ENCODE measurements at regions not wholly inside any gene's neighbourhood (a gene's known extent, or its start where the extent isn't known, plus 50 kb on each side); places are given as distances from the start of the nearest gene placed in this dataset.
"Not testable (repeated sequence)": the region's sequence is repeated elsewhere in the genome, so short reads cannot be mapped to it uniquely, and the experiment has no call there.

GRCh38 chr14:85172290-85172689 lies 357.7 kb upstream of the FLRT2 start:
- Histone ChIP-seq H3K27me3 (ENCODE audit: control insufficient read depth, insufficient read depth, low read length) (no peaks in the 10 kb centered on the region), H3K36me3 (ENCODE audit: control insufficient read depth, insufficient read depth, low read length) (no peaks in the 10 kb centered on the region), H3K9me3 (ENCODE audit: control insufficient read depth, insufficient read depth, low read length) (no peaks in the 10 kb centered on the region), H3K4me1 (ENCODE audit: control insufficient read depth, insufficient read depth, low read length) (no peaks in the 10 kb centered on the region), H3K4me3 (ENCODE audit: low read depth, low read length) (no peak overlapping the region), H3K27ac (ENCODE audit: low read depth, low read length) (no peak overlapping the region)
- WGBS (ENCODE audit: insufficient coverage) = no CpG with 5 or more reads among the region's 2 CpGs
- DNase-seq (ENCODE audit: low read depth in 4 of 6, low spot score in 6 of 6) = no peak

- Histone ChIP-seq H3K27ac (ENCODE audit: low read depth, low read length) (no peak overlapping the region), H3K27me3 (ENCODE audit: control insufficient read depth, insufficient read depth, low read length) (no peaks in the 10 kb centered on the region), H3K9me3 (ENCODE audit: control insufficient read depth, insufficient read depth, low read length) (no peaks in the 10 kb centered on the region), H3K4me3 (ENCODE audit: low read depth, low read length) (no peak overlapping the region), H3K4me1 (ENCODE audit: control insufficient read depth, insufficient read depth, low read length) (no peaks in the 10 kb centered on the region), H3K36me3 (ENCODE audit: control insufficient read depth, insufficient read depth, low read length) (no peaks in the 10 kb centered on the region)
- DNase-seq (ENCODE audit: low read depth in 4 of 6, low spot score in 6 of 6) = peak in 1 of 6 donors; percentile 81
- WGBS (ENCODE audit: insufficient coverage) = no CpG with 5 or more reads among the region's 1 CpG
Observed at GRCh38 chr14:85172889-85173477, 357.0 kb upstream of the FLRT2 start.

- no peaks in the 10 kb centered on the region for H3K4me1 ChIP-seq (ENCODE audit: control insufficient read depth, insufficient read depth, low read length)
- no peak overlapping the region for H3K27ac ChIP-seq (ENCODE audit: low read depth, low read length)
- no CpG with 5 or more reads among the region's 1 CpG for WGBS (ENCODE audit: insufficient coverage)
- no peak overlapping the region for H3K4me3 ChIP-seq (ENCODE audit: low read depth, low read length)
- no peak for DNase-seq (ENCODE audit: low read depth in 4 of 6, low spot score in 6 of 6)
- no peaks in the 10 kb centered on the region for H3K36me3 ChIP-seq (ENCODE audit: control insufficient read depth, insufficient read depth, low read length)
- no peaks in the 10 kb centered on the region for H3K27me3 ChIP-seq (ENCODE audit: control insufficient read depth, insufficient read depth, low read length)
- no peaks in the 10 kb centered on the region for H3K9me3 ChIP-seq (ENCODE audit: control insufficient read depth, insufficient read depth, low read length)
Observed at GRCh38 chr14:85175556-85175955, 354.4 kb upstream of the FLRT2 start.

- 80% methylated on average over 1 of the region's 2 CpGs for WGBS (ENCODE audit: insufficient coverage)
- no peak for DNase-seq (ENCODE audit: low read depth in 4 of 6, low spot score in 6 of 6)
Observed at GRCh38 chr14:85178864-85179263, 351.1 kb upstream of the FLRT2 start.

GRCh38 chr14:85180876-85181275 lies 349.1 kb upstream of the FLRT2 start:
- no peak overlapping the region for H3K27ac ChIP-seq (ENCODE audit: low read depth, low read length)
- no peaks in the 10 kb centered on the region for H3K36me3 ChIP-seq (ENCODE audit: control insufficient read depth, insufficient read depth, low read length)
- H3K4me1 ChIP-seq (ENCODE audit: control insufficient read depth, insufficient read depth, low read length) = no peaks in the 10 kb centered on the region
- no peaks in the 10 kb centered on the region for H3K9me3 ChIP-seq (ENCODE audit: control insufficient read depth, insufficient read depth, low read length)
- 100% methylated on average over 1 of the region's 1 CpG for WGBS (ENCODE audit: insufficient coverage)
- no peak for DNase-seq (ENCODE audit: low read depth in 4 of 6, low spot score in 6 of 6)
- H3K4me3 ChIP-seq (ENCODE audit: low read depth, low read length) = no peak overlapping the region
- H3K27me3 ChIP-seq (ENCODE audit: control insufficient read depth, insufficient read depth, low read length) = no peaks in the 10 kb centered on the region

More at GRCh38 chr14:85178864-85179263, 351.1 kb upstream of the FLRT2 start:
- no peaks in the 10 kb centered on the region for H3K4me1 ChIP-seq (ENCODE audit: control insufficient read depth, insufficient read depth, low read length)
- H3K27me3 ChIP-seq (ENCODE audit: control insufficient read depth, insufficient read depth, low read length) = no peaks in the 10 kb centered on the region
- H3K9me3 ChIP-seq (ENCODE audit: control insufficient read depth, insufficient read depth, low read length) = no peaks in the 10 kb centered on the region
- no peak overlapping the region for H3K27ac ChIP-seq (ENCODE audit: low read depth, low read length)
- no peaks in the 10 kb centered on the region for H3K36me3 ChIP-seq (ENCODE audit: control insufficient read depth, insufficient read depth, low read length)
- H3K4me3 ChIP-seq (ENCODE audit: low read depth, low read length) = no peak overlapping the region

- no peak overlapping the region for H3K27ac ChIP-seq (ENCODE audit: low read depth, low read length)
- H3K9me3 ChIP-seq (ENCODE audit: control insufficient read depth, insufficient read depth, low read length) = no peaks in the 10 kb centered on the region
- H3K36me3 ChIP-seq (ENCODE audit: control insufficient read depth, insufficient read depth, low read length) = no peaks in the 10 kb centered on the region
- no peaks in the 10 kb centered on the region for H3K27me3 ChIP-seq (ENCODE audit: control insufficient read depth, insufficient read depth, low read length)
- H3K4me3 ChIP-seq (ENCODE audit: low read depth, low read length) = no peak overlapping the region
- H3K4me1 ChIP-seq (ENCODE audit: control insufficient read depth, insufficient read depth, low read length) = no peaks in the 10 kb centered on the region
- DNase-seq (ENCODE audit: low read depth in 4 of 6, low spot score in 6 of 6) = no peak
- WGBS (ENCODE audit: insufficient coverage) = 93% methylated on average over 3 of the region's 4 CpGs
Observed at GRCh38 chr14:85182282-85182681, 347.7 kb upstream of the FLRT2 start.

- Histone ChIP-seq H3K4me3 (ENCODE audit: low read depth, low read length) (no peak overlapping the region), H3K36me3 (ENCODE audit: control insufficient read depth, insufficient read depth, low read length) (no peaks in the 10 kb centered on the region), H3K4me1 (ENCODE audit: control insufficient read depth, insufficient read depth, low read length) (no peaks in the 10 kb centered on the region), H3K27ac (ENCODE audit: low read depth, low read length) (no peak overlapping the region), H3K27me3 (ENCODE audit: control insufficient read depth, insufficient read depth, low read length) (no peaks in the 10 kb centered on the region), H3K9me3 (ENCODE audit: control insufficient read depth, insufficient read depth, low read length) (no peaks in the 10 kb centered on the region)
- 59% methylated on average over 7 of the region's 8 CpGs for WGBS (ENCODE audit: insufficient coverage)
- DNase-seq (ENCODE audit: low read depth in 4 of 6, low spot score in 6 of 6) = peak in 1 of 6 donors; percentile 9
Observed at GRCh38 chr14:85186082-85186481, 343.9 kb upstream of the FLRT2 start.

GRCh38 chr14:85187521-85187920 lies 342.4 kb upstream of the FLRT2 start:
- no peak overlapping the region for H3K4me3 ChIP-seq (ENCODE audit: low read depth, low read length)
- H3K27me3 ChIP-seq (ENCODE audit: control insufficient read depth, insufficient read depth, low read length) = no peaks in the 10 kb centered on the region
- no peaks in the 10 kb centered on the region for H3K4me1 ChIP-seq (ENCODE audit: control insufficient read depth, insufficient read depth, low read length)
- WGBS (ENCODE audit: insufficient coverage) = no CpG with 5 or more reads among the region's 1 CpG
- DNase-seq (ENCODE audit: low read depth in 4 of 6, low spot score in 6 of 6) = no peak
- H3K36me3 ChIP-seq (ENCODE audit: control insufficient read depth, insufficient read depth, low read length) = no peaks in the 10 kb centered on the region
- H3K9me3 ChIP-seq (ENCODE audit: control insufficient read depth, insufficient read depth, low read length) = no peaks in the 10 kb centered on the region
- no peak overlapping the region for H3K27ac ChIP-seq (ENCODE audit: low read depth, low read length)

- Histone ChIP-seq H3K4me3 (ENCODE audit: low read depth, low read length) (no peak overlapping the region), H3K27ac (ENCODE audit: low read depth, low read length) (no peak overlapping the region), H3K9me3 (ENCODE audit: control insufficient read depth, insufficient read depth, low read length) (no peaks in the 10 kb centered on the region), H3K36me3 (ENCODE audit: control insufficient read depth, insufficient read depth, low read length) (no peaks in the 10 kb centered on the region), H3K4me1 (ENCODE audit: control insufficient read depth, insufficient read depth, low read length) (no peaks in the 10 kb centered on the region), H3K27me3 (ENCODE audit: control insufficient read depth, insufficient read depth, low read length) (no peaks in the 10 kb centered on the region)
- no peak for DNase-seq (ENCODE audit: low read depth in 4 of 6, low spot score in 6 of 6)
- WGBS (ENCODE audit: insufficient coverage) = no CpG with 5 or more reads among the region's 1 CpG
Observed at GRCh38 chr14:85188836-85189235, 341.1 kb upstream of the FLRT2 start.

GRCh38 chr14:85189253-85189652 lies 340.7 kb upstream of the FLRT2 start:
- DNase-seq (ENCODE audit: low read depth in 4 of 6, low spot score in 6 of 6); H3K27ac ChIP-seq (ENCODE audit: low read depth, low read length); H3K27me3 ChIP-seq (ENCODE audit: control insufficient read depth, insufficient read depth, low read length); H3K4me3 ChIP-seq (ENCODE audit: low read depth, low read length); H3K36me3 ChIP-seq (ENCODE audit: control insufficient read depth, insufficient read depth, low read length); H3K9me3 ChIP-seq (ENCODE audit: control insufficient read depth, insufficient read depth, low read length); H3K4me1 ChIP-seq (ENCODE audit: control insufficient read depth, insufficient read depth, low read length): not testable (repeated sequence)
- no CpG with 5 or more reads among the region's 6 CpGs for WGBS (ENCODE audit: insufficient coverage)
